H9 (cell line): ENCODE measurements at regions not wholly inside any gene's neighbourhood (a gene's known extent, or its start where the extent isn't known, plus 50 kb on each side); places are given as distances from the start of the nearest gene placed in this dataset.

Source experiments
- DNase-seq: peaks from one replicate; pipeline ENCODE4 v3.0.0-alpha.2; 2017
- H2AFZ ChIP-seq: one replicate; pipeline ENCODE4 v1.6.1; 2013; ENCODE audit warnings: mild to moderate bottlenecking, low read length, control low read depth, moderate library complexity
- H2AK5ac ChIP-seq: 2 replicates; pipeline ENCODE4 v1.6.1; 2013; ENCODE audit warnings: low read length, control low read depth, mixed read lengths; ENCODE audit not compliant: insufficient read length
- H2BK120ac ChIP-seq: one replicate; pipeline ENCODE4 v1.6.1; 2013; ENCODE audit warnings: low read depth, mild to moderate bottlenecking, low read length, control low read depth, inconsistent platforms; ENCODE audit not compliant: poor library complexity, severe bottlenecking
- H2BK12ac ChIP-seq: 2 replicates; pipeline ENCODE4 v1.6.1; 2013; ENCODE audit warnings: low read length, control low read depth, mixed read lengths, low read depth; ENCODE audit not compliant: insufficient read length
- H2BK15ac ChIP-seq: 2 replicates; pipeline ENCODE4 v1.6.1; 2013; ENCODE audit warnings: low read depth, low read length, control low read depth
- H2BK20ac ChIP-seq: one replicate; pipeline ENCODE4 v1.6.1; 2013; ENCODE audit warnings: low read depth, mild to moderate bottlenecking, low read length, control low read depth, inconsistent platforms; ENCODE audit not compliant: poor library complexity, severe bottlenecking
- H2BK5ac ChIP-seq: 2 replicates; pipeline ENCODE4 v1.6.1; 2013; ENCODE audit warnings: low read length, control low read depth, mixed read lengths; ENCODE audit not compliant: insufficient read length
- H3K14ac ChIP-seq: 2 replicates; pipeline ENCODE4 v1.6.1; 2013; ENCODE audit warnings: low read length, control low read depth; ENCODE audit not compliant: insufficient read depth
- H3K18ac ChIP-seq: 2 replicates; pipeline ENCODE4 v1.6.1; 2013; ENCODE audit warnings: low read depth, mild to moderate bottlenecking, mixed read lengths, low read length, control low read depth; ENCODE audit not compliant: insufficient read length
- H3K23ac ChIP-seq: 2 replicates; pipeline ENCODE4 v1.6.1; 2013; ENCODE audit warnings: low read length, control low read depth, mixed read lengths, low read depth; ENCODE audit not compliant: insufficient read length
- H3K23me2 ChIP-seq: 2 replicates; pipeline ENCODE4 v1.6.1; 2013; ENCODE audit warnings: low read depth, mild to moderate bottlenecking, mixed read lengths, low read length, control low read depth; ENCODE audit not compliant: insufficient read length, poor library complexity, severe bottlenecking
- H3K27ac ChIP-seq: 2 replicates; pipeline ENCODE4 v1.5.1; 2013; ENCODE audit warnings: low read length, control low read depth, mixed read lengths, low read depth; ENCODE audit not compliant: insufficient read length
- H3K27me3 ChIP-seq: 2 replicates; pipeline ENCODE4 v1.6.1; 2013; ENCODE audit warnings: low read length, control low read depth, inconsistent platforms; ENCODE audit not compliant: insufficient read depth
- H3K4ac ChIP-seq: 2 replicates; pipeline ENCODE4 v1.6.1; 2013; ENCODE audit warnings: low read depth, mild to moderate bottlenecking, control low read depth, inconsistent platforms, low read length, moderate library complexity
- H3K4me1 ChIP-seq: 2 replicates; pipeline ENCODE4 v1.6.1; 2013; ENCODE audit warnings: low read length, control low read depth, inconsistent platforms; ENCODE audit not compliant: insufficient read depth
- H3K4me2 ChIP-seq: 2 replicates; pipeline ENCODE4 v1.6.1; 2013; ENCODE audit warnings: low read length, control low read depth, mixed read lengths; ENCODE audit not compliant: insufficient read length, insufficient read depth
- H3K56ac ChIP-seq: 2 replicates; pipeline ENCODE4 v1.6.1; 2013; ENCODE audit warnings: low read depth, mild to moderate bottlenecking, mixed read lengths, low read length, control low read depth; ENCODE audit not compliant: insufficient read length
- H3K79me1 ChIP-seq: 2 replicates; pipeline ENCODE4 v1.6.1; 2013; ENCODE audit warnings: low read depth, mild to moderate bottlenecking, moderate library complexity, low read length, control low read depth, inconsistent platforms; ENCODE audit not compliant: insufficient read depth, poor library complexity, severe bottlenecking
- H3K79me2 ChIP-seq: 2 replicates; pipeline ENCODE4 v1.6.1; 2013; ENCODE audit warnings: low read length, control low read depth, inconsistent platforms; ENCODE audit not compliant: insufficient read depth
- H3K9ac ChIP-seq: 2 replicates; pipeline ENCODE4 v1.6.1; 2013; ENCODE audit warnings: low read length, control low read depth, mixed read lengths; ENCODE audit not compliant: insufficient read length; ENCODE audit errors: extremely low read depth
- H3K9me3 ChIP-seq: one replicate; pipeline ENCODE4 v1.6.1; 2013; ENCODE audit warnings: low read depth, low read length, inconsistent platforms; ENCODE audit not compliant: control insufficient read depth
- H3T11ph ChIP-seq: one replicate; pipeline ENCODE4 v1.6.1; 2013; ENCODE audit warnings: mild to moderate bottlenecking, low read length, control low read depth, inconsistent platforms
- H4K20me1 ChIP-seq: one replicate; pipeline ENCODE4 v1.6.1; 2013; ENCODE audit not compliant: control insufficient read depth, insufficient read length, insufficient read depth
- H4K5ac ChIP-seq: 2 replicates; pipeline ENCODE4 v1.6.1; 2013; ENCODE audit warnings: low read depth, mild to moderate bottlenecking, mixed read lengths, low read length, control low read depth; ENCODE audit not compliant: insufficient read length
- H4K8ac ChIP-seq: replicated peaks from 2 replicates; pipeline ENCODE4 v1.6.1; 2013; ENCODE audit warnings: low read length, control low read depth, mixed read lengths, low read depth; ENCODE audit not compliant: insufficient read length
- H4K91ac ChIP-seq: 2 replicates; pipeline ENCODE4 v1.6.1; 2013; ENCODE audit warnings: low read depth, mild to moderate bottlenecking, moderate library complexity, mixed read lengths, low read length, control low read depth; ENCODE audit not compliant: insufficient read length
- H3K27ac Mint-ChIP-seq, 3 experiments: 2 replicates in 2 of 3; 3 replicates in 1 of 3; pipeline ENCODE4 v1.8.0; 2020 to 2021; ENCODE audit warnings: mixed read lengths in 3 of 3, mild to moderate bottlenecking in 1 of 3, moderate library complexity in 1 of 3
- H3K27me3 Mint-ChIP-seq: 2 replicates; pipeline ENCODE4 v1.8.0; 2021; ENCODE audit warnings: low read depth, mild to moderate bottlenecking, moderate library complexity, mixed read lengths
- H3K36me3 Mint-ChIP-seq, 3 experiments: 2 replicates in 2 of 3; 3 replicates in 1 of 3; pipeline ENCODE4 v1.8.0; 2020 to 2021; ENCODE audit warnings: low read depth in 3 of 3, mixed read lengths in 3 of 3; ENCODE audit not compliant: insufficient read depth in 1 of 3
- H3K4me1 Mint-ChIP-seq, 2 experiments: 2 replicates each; pipeline ENCODE4 v1.8.0; 2020; ENCODE audit warnings: mixed read lengths in 2 of 2
- H3K4me3 Mint-ChIP-seq, 2 experiments: 2 replicates in 1 of 2; 3 replicates in 1 of 2; pipeline ENCODE4 v1.8.0; 2020 to 2021; ENCODE audit warnings: mild to moderate bottlenecking in 2 of 2, mixed read lengths in 2 of 2, moderate library complexity in 1 of 2
- H3K9me3 Mint-ChIP-seq, 2 experiments: 2 replicates in 1 of 2; 3 replicates in 1 of 2; pipeline ENCODE4 v1.8.0; 2020; ENCODE audit warnings: mild to moderate bottlenecking in 2 of 2, mixed read lengths in 2 of 2, moderate library complexity in 1 of 2
- CTCF ChIP-seq: fragments of 200-600 bp; sonication (generic); conservative IDR thresholded peaks from 3 replicates; pipeline ENCODE4 v1.8.0; 2021; ENCODE audit warnings: antibody characterized with exemption, mild to moderate bottlenecking

DNA sequence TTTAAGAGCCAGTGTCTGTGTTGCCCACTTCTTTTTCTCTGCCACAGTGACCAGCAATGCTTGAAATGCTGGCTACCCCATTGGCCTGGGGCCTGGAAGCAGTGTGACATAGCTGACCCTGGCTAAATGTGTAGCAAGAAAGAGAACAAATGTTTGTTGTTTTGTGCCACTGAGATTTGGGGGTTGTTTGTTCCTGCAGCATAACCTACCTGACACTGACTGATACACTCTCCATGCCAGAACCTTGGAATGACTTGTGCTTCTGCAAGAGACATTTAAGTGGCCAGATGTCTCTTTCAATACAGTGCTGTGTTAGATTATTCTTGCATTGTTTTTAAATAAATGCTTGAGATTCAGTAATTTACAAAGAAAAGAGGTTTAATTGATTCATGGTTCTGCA is 411.5 kb downstream of the TYW1 start:
- Histone ChIP-seq H4K20me1 (no peaks in the 10 kb centered on the region), H3K4ac (no peak overlapping the region), H4K5ac (no peak overlapping the region), H2BK120ac (no peak overlapping the region), H2BK20ac (no peak overlapping the region), H2AK5ac (no peak overlapping the region), H2BK5ac (no peak overlapping the region), H3K23ac (no peak overlapping the region), H4K91ac (no peak overlapping the region), H3K56ac (no peak overlapping the region), H2BK12ac (no peak overlapping the region), H3K18ac (no peak overlapping the region), H3K14ac (no peak overlapping the region), H2AFZ (no peak overlapping the region), H3K27me3 (no peaks in the 10 kb centered on the region), H4K8ac (no peak overlapping the region), H3K4me2 (no peak overlapping the region), H3T11ph (no peak overlapping the region), H3K27ac (no peak overlapping the region), H3K79me1 (no peaks in the 10 kb centered on the region), H2BK15ac (no peak overlapping the region), H3K79me2 (no peaks in the 10 kb centered on the region), H3K23me2 (no peaks in the 10 kb centered on the region), H3K4me1 (peaks cover under 1% of the 10 kb centered on the region; the same call in 1 of the 2 replicates), H3K9me3 (no peaks in the 10 kb centered on the region), H3K9ac (no peak overlapping the region)
- peaks cover 0 to 9% (median 5%) of the 10 kb centered on the region in 3 experiments; a peak in 4 of 7 replicates for H3K36me3 Mint-ChIP-seq
- no peak overlapping the region for H3K27ac Mint-ChIP-seq
- no peak for DNase-seq
- no peak for TF ChIP-seq CTCF
- H3K9me3 Mint-ChIP-seq = peaks cover 11 to 20% of the 10 kb centered on the region in 2 experiments; a peak in 4 of 5 replicates
- peaks cover 5% of the 10 kb centered on the region for H3K27me3 Mint-ChIP-seq
- H3K4me1 Mint-ChIP-seq = peaks cover 4 to 7% of the 10 kb centered on the region in 2 experiments
- H3K4me3 Mint-ChIP-seq = no peak overlapping the region
